ENCODE measurements at regions not wholly inside any gene's neighbourhood (a gene's known extent, or its start where the extent isn't known, plus 50 kb on each side); places are given as distances from the start of the nearest gene placed in this dataset.
A peak's percentile ranks its signal among the peaks of the same experiment; 100 is the strongest.

DNA sequence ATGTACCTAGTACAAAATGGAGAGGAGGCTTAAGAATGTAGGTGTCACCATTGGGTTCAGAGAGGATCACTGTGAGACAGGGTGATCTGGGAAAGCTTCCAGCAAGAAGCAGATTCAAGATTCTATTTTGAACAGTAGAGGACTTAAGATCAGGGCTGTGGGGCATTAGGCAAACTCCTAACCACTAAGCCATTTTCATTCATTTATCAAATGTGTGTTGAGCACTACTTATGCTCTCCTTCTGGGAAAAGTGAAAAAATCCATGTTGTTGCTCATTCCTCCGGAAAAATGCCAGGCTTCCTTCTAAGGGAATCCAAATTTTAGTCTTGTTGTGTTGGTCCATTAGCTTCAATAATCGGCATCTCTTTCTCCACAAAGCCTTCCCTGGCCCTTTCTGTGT is 163.4 kb downstream of the NUAK1 start:
- DNase-seq: no peak

- no peak for DNase-seq
Observed at GRCh38 chr12:105977236-105977635, 161.5 kb downstream of the NUAK1 start.

DNA sequence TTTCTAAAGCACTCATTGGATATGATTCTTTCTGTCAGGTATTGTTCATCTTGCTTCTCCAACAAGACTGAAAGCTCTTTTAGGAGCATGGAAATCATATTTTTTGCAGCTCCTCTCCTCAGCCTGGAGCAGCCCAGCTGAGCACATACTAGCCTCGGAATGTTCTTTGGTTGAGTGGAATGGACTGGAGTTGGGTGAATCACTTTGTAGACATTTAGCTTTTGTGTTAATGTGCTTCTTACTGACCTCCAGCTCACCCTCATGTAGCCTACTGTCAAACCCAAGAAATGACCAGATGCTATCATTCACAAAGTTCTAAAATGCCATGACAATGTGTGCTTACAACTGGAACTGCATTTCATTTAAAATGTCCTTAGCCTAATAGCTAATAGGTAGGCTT is 161.1 kb downstream of the NUAK1 start:
- DNase-seq: no peak

DNA sequence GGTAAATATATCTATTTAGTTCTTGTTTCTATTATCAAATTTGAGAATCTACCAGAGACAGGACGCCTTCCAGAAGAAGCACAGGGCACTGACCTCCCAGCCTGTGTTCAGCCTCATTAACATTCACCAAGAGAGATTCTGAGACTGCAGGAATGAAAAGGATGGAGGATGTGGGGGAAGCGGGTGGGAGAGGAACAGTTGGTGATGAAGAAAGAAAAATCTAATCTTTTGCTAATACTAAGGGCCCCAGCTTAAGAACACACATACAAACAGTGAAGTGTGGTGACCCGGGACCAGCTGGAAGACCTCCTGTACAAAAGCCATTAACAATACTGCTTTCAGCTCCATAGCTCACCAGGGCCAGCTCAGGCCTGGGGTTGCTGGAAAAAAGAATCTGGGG is 160.5 kb downstream of the NUAK1 start:
- no peak for DNase-seq

- DNase-seq: no peak
Observed at GRCh38 chr12:105978686-105979085, 160.1 kb downstream of the NUAK1 start.

DNA sequence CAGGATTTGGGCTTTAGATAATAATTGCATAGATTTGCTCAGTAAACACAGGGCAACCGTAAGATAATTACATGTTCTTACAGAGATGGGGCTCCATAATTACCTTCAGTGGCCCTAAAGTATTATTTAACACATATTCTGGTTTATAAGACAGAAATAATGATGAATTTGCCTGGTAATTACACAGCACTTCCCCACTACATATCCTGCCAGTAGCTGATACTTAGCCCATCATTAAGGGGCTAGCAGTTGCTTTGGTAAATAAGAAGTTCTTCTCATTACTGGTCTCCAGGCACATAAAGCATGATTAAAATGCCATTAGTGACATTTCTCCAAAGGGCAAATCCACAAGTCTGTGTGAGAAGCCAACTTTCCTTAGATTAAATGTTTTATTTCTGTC is 158.7 kb downstream of the NUAK1 start:
- peak; percentile 16 for DNase-seq

DNA sequence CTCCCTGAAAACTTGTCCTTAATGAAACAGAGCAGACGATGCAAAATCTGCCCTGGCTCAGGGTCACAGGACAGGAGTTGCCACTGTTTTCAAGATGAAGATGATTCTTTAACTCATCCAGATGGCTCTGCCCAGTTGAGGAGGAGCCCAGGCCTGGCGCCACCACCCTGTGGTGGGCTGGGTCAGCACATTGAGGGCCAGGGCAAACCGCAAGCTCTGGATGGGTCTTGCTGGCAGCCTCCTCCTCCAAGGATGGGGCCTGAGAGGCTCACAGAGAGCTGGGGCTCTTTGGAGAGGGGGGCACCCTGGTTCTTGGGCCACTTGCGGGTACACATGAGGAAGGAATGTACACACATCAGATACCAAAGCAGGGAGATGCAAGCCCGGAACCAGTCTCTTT is 158.2 kb downstream of the NUAK1 start:
- no peak for DNase-seq

- peak; percentile 61 for DNase-seq
Observed at GRCh38 chr12:105982022-105982421, 156.7 kb downstream of the NUAK1 start.

DNA sequence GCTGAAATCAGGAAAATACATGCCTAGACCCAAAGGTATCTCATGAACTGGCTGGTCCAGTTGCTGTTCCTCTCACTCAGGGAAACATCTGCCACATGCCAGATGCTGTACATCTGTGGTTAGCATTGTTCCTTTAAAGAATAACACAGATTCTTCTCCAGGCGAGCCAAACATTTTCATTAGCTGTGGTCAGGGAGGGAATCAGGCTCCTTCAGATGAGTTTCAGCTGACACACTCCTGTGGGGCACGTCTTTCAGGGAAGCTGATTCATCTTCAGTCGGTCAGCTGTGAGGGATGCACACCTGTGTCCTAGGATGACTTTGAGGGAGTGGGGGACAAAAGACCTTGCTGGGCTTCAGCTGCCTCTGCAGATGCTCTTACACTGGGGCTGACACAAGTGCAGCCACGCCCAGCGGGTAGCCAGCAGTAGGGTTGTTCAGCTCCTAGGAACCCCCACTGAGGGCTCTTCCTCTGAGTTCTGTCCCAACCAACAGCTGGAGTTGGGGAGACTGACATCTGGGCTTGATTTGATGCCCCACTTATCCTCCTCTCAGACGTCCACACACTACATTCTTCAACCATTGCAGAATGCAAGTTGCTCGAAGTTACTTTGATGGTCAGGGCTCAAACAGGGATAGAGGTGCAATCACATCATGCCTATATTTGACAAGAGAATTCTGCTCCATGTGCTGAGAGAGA is 155.0 kb downstream of the NUAK1 start:
- DNase-seq: no peak

- no peak for DNase-seq
Observed at GRCh38 chr12:105985383-105985782, 153.4 kb downstream of the NUAK1 start.

- no peak for DNase-seq
Observed at GRCh38 chr12:105986779-105987684, 151.7 kb downstream of the NUAK1 start.

- DNase-seq: no peak
Observed at GRCh38 chr12:105987685-105988035, 151.1 kb downstream of the NUAK1 start.

- no peak for DNase-seq
Observed at GRCh38 chr12:105992849-105993740, 145.7 kb downstream of the NUAK1 start.

DNA sequence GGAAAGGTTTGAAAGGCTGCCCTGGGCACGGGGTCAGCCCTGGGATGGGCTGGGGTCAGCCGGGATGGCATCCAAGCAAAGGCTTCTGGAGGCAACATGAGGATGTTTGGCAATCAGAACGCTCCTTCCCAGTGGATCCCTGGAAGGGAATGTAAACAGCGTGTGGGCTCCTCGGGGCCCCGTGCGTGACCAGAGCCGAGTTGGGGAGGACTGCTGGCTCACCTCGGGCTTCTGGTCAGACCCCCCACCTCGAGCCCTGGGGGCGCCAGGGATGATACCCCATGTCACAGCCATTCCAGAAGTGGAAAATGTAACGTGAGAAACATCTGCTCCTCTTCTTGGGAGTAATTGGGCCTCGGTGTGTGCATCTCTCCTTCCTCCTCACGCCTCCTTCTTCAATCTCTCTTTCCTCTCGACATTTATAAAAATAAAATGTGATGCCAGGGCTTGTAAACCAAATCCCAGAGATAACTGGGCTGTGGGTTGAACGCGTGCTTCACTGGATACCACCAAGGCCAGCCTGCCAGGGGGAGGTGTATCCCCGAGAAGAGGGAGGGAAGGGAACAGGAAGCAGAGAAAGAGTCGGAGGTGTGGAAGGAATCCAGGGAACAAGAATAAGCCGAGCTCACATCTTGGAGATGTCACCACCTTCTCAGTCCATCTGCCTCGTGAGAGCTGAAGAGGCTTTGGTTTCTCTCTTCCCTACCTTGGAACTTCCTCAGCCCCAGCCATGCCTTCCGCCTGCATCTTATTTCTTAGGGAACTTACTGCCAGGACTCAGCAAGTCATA is 144.8 kb downstream of the NUAK1 start:
- DNase-seq: no peak

DNA sequence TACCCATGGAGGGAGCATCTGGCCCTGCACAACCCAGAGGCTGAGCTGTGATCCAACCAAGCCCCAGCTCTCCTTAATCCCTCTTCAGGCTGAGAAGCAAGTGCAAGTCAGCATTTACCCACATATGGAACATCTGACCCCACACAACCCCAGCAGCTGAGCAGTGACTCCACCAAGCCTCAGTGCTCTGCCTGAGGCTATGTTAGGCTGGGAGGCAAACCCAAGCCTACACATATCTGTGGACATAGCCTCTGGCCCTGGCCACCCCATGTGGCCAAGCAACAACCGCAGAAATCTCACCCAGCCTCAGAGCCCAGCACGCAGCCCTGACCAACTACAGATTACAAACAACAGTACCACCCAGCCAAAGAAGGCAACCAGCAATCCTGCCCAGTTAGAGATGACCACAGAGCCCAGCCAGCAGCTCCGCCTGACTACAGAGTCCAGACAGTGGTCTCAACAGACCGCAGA is 142.8 kb downstream of the NUAK1 start:
- no peak for DNase-seq

DNA sequence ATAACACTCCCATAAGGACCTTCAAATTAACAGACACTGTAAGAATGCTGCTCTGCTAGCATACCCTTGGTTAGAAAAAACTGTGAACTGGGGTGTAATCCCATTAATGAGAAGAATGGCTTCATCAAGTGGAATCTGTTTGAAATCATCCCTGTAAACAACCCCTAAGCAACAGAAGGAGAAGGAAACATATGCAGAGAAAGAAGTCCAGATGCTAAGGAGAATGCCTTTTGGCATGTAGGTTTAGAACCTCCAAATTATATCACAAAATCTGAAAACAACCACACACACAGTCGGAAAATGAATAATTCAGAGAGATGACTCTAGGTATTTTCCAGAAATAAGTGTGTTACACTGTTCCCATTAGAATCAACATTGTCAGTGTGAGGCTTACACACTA is 140.2 kb downstream of the NUAK1 start:
- DNase-seq: no peak

GRCh38 chr12:106000382-106001104 is 138.2 kb downstream of the NUAK1 start:
- no peak for DNase-seq

DNA sequence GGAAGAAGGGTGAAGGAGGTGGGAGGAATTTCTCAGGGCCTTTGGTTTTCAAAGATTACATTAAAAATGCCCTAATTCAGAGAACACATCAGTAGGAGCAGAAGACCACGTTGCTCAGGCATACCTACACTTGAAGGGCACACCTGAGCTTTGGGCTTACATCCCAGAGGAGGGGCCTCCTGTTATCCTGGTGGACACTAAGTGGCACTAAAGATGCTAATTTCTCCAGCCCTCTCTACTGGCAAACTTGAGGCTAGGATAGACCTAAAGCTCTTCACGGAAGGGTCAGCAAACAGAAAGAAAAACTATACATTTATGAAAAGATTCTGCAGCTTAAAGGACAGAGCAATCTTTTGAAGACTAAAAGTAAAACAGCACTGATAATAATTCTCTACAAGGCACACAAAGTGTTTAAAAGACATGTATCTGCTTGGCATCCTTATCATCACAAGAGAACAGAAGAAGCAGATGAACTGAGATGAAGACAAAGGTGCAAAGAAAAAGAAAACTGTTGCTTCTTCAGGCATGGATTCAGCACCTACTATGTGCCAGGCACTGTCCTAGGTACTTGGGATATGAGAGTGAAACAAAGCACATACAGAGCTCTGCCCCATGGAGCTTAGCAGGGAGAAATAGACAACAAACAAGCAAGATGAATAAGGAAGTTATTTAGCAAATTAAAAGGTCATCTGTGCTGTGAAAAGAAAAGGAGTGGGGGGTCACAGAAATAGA is 137.5 kb downstream of the NUAK1 start:
- no peak for DNase-seq

DNA sequence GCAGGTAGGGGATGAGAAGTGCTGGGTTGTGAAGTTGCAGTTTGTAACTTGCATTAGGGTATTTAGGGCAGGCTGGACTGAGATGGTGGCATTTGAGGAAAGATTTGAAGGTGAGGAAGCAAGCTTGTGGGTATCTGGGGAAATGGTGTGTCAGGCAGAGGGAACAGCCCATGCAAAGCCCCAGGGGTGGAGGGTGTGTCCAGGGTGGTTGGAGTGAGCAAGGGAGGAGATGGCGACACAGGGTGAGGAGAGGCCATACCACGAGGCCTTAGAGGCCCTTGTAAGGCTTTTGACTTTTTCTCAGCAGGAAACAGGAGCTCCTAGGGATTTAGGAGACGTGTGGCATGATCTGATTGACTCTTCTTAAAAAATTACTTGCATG is 136.9 kb downstream of the NUAK1 start:
- DNase-seq: no peak

DNA sequence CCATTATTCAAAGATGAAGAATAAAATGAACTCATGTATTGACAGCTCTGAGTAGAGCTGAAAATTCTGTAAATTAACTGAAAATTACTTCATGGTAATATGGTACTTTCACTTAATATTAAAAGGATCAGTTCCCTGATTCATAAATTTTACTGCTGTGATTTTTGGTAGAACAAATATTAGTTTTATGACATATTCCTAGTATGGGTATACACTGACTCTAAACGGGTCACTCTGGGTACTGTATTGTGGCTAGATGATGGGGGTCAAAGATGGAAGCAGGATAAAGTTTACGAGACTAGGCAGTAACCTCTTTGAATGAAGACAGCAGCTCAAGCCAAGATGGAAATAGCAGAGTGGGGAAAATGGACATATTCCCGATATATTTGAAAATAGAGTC is 135.5 kb downstream of the NUAK1 start:
- no peak for DNase-seq

- DNase-seq: no peak
Observed at GRCh38 chr12:106004289-106004688, 134.5 kb downstream of the NUAK1 start.
